Large intestine (tissue), 3 donors: ENCODE measurements at regions not wholly inside any gene's neighbourhood (a gene's known extent, or its start where the extent isn't known, plus 50 kb on each side); places are given as distances from the start of the nearest gene placed in this dataset.

Source experiments
- DNase-seq, 2 donors: peaks; one replicate each; pipeline versions ENCODE4 v3.0.0 to v3.0.0-alpha.2; 2013
- H3K27ac ChIP-seq: one replicate; pipeline ENCODE4 v1.5.1; 2013; ENCODE audit warnings: low read length
- H3K27me3 ChIP-seq: 2 replicates; pipeline ENCODE4 v1.6.1; 2013; ENCODE audit warnings: low read length; ENCODE audit not compliant: control insufficient read depth, insufficient read depth
- H3K36me3 ChIP-seq: 2 replicates; pipeline ENCODE4 v1.6.1; 2013; ENCODE audit warnings: low read length; ENCODE audit not compliant: control insufficient read depth, insufficient read depth
- H3K4me1 ChIP-seq: one replicate; pipeline ENCODE4 v1.6.1; 2013; ENCODE audit warnings: low read length; ENCODE audit not compliant: control insufficient read depth, insufficient read depth
- H3K4me3 ChIP-seq: one replicate; pipeline ENCODE4 v1.5.1; 2013; ENCODE audit warnings: low read length
- H3K9me3 ChIP-seq: one replicate; pipeline ENCODE4 v1.6.1; 2013; ENCODE audit warnings: mild to moderate bottlenecking, low read depth, low read length, moderate library complexity; ENCODE audit not compliant: control insufficient read depth
- WGBS: methylation state at CpG from one replicate; pipeline ENCODE4 v1.1.5; 2013; ENCODE audit warnings: low lambda C conversion rate; ENCODE audit not compliant: insufficient coverage; 5-methylcytosine and 5-hydroxymethylcytosine counted together

DNA sequence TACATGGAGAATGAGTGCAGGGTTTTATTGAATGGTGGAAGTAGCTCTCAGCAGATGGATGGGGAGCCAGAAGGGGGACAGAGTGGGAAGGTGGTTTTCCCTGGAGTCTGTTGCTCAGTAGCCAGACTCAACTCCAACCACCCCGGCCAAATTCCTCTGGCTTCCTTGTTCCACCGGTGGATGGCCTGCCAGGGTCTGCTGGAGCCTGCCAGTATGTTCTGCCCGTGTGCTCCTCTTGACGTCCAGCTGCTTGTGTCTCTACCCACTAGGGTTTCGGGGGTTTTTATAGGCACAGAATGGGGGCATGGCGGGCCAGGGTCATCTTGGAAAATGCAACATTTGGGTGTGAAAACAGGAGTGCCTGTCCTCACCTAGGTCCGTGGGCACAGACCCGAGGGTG is 51.4 kb upstream of the KLF9 start:
- DNase-seq, result no peak
- Histone ChIP-seq H3K9me3 (no peaks in the 10 kb centered on the region), H3K4me3 (no peak overlapping the region), H3K36me3 (no peaks in the 10 kb centered on the region), H3K27me3 (peaks cover 4% of the 10 kb centered on the region), H3K4me1 (peaks cover 10% of the 10 kb centered on the region), H3K27ac (no peak overlapping the region)
- no CpG with 5 or more reads among the region's 8 CpGs for WGBS

DNA sequence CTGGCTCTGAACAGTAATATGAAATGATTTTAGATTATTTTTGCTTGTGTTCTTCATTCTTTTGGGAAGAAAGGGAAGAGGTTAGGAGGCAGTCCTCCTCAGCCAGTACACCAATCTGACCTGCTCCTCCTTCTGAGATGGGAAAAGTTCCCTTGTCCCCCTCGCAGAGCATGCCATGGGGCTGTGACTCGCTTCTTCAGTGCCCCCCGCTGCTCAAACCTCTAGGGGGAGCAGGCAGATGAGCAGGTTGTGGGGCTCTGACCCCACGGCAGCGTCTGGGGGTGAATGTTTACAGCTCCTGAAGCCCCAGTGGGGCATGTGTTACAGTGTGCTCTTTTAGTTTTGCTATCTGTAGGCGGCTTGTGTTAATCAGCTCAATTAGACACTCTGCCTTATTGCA is 50.9 kb upstream of the KLF9 start:
- no peak overlapping the region for H3K27ac ChIP-seq
- no peaks in the 10 kb centered on the region for H3K36me3 ChIP-seq
- H3K4me3 ChIP-seq, result no peak overlapping the region
- no CpG with 5 or more reads among the region's 6 CpGs for WGBS
- H3K9me3 ChIP-seq, result no peaks in the 10 kb centered on the region
- H3K4me1 ChIP-seq, result peaks cover 5% of the 10 kb centered on the region
- H3K27me3 ChIP-seq, result peaks cover 4% of the 10 kb centered on the region
- no peak for DNase-seq
